ENCODE measurements at regions not wholly inside any gene's neighbourhood (a gene's known extent, or its start where the extent isn't known, plus 50 kb on each side); places are given as distances from the start of the nearest gene placed in this dataset.

- TF ChIP-seq ARNTL (CRISPR knock-in tag; IDR thresholded peaks at IDR 0.05; ENCODE audit: borderline replicate concordance, low read depth) (no peak), PATZ1 (CRISPR knock-in tag; IDR thresholded peaks at IDR 0.05; ENCODE audit: borderline replicate concordance) (no peak), ZFP30 (CRISPR knock-in tag; IDR thresholded peaks at IDR 0.05) (no peak), ESRRG (CRISPR knock-in tag; IDR thresholded peaks at IDR 0.05) (no peak), ZNF565 (CRISPR knock-in tag; conservative IDR thresholded peaks at IDR 0.05; ENCODE audit: low read depth) (no peak), CREB5 (CRISPR knock-in tag; IDR thresholded peaks at IDR 0.05; ENCODE audit: low read depth) (no peak), RARB (CRISPR knock-in tag; IDR thresholded peaks at IDR 0.05) (no peak), OSR1 (CRISPR knock-in tag; IDR thresholded peaks at IDR 0.05) (no peak), TOX (CRISPR knock-in tag; IDR thresholded peaks at IDR 0.05; ENCODE audit: borderline replicate concordance) (no peak), ZNF70 (CRISPR knock-in tag; IDR thresholded peaks at IDR 0.05) (no peak)
Measured at GRCh38 chr6:11378639-11379038, 146.2 kb upstream of the NEDD9 start.
